GM23338 (cell line): ENCODE measurements at regions not wholly inside any gene's neighbourhood (a gene's known extent, or its start where the extent isn't known, plus 50 kb on each side); places are given as distances from the start of the nearest gene placed in this dataset.

Source experiments
- ATAC-seq: fragments of 200-7000 bp; cut with Tn5 transposase; 3 replicates; pipeline ENCODE4 v1.9.1; 2020
- DNase-seq: peaks from one replicate; pipeline ENCODE4 v3.0.0-alpha.2; 2015; ENCODE audit warnings: low spot score
- H2AFZ ChIP-seq: fragments of 200-600 bp; sonication (generic); 2 replicates; pipeline ENCODE4 v1.8.0; 2016; ENCODE audit warnings: antibody characterized with exemption, mild to moderate bottlenecking, moderate library complexity
- H3F3A ChIP-seq: fragments of 200-600 bp; sonication (generic); replicated peaks from 2 replicates; pipeline ENCODE4 v1.8.0; 2017; ENCODE audit warnings: antibody characterized with exemption, mixed run types, low read depth
- H3K27ac ChIP-seq: fragments of 200-600 bp; sonication (generic); 2 replicates; pipeline ENCODE4 v1.6.1; 2016; ENCODE audit warnings: low read depth
- H3K27me3 ChIP-seq: fragments of 200-600 bp; sonication (generic); 2 replicates; pipeline ENCODE4 v1.8.0; 2016; ENCODE audit warnings: mild to moderate bottlenecking, mixed run types, moderate library complexity; ENCODE audit not compliant: insufficient read depth
- H3K36me3 ChIP-seq: fragments of 200-600 bp; sonication (generic); 2 replicates; pipeline ENCODE4 v1.8.0; 2016; ENCODE audit warnings: mild to moderate bottlenecking; ENCODE audit not compliant: insufficient read depth
- H3K4me1 ChIP-seq: fragments of 200-600 bp; sonication (generic); 2 replicates; pipeline ENCODE4 v1.8.0; 2016; ENCODE audit warnings: mild to moderate bottlenecking, moderate library complexity; ENCODE audit not compliant: insufficient read depth
- H3K4me2 ChIP-seq: fragments of 200-600 bp; sonication (generic); 2 replicates; pipeline ENCODE4 v1.7.1; 2017; ENCODE audit warnings: mixed run types
- H3K4me3 ChIP-seq: fragments of 200-600 bp; sonication (generic); 2 replicates; pipeline ENCODE4 v1.6.1; 2016; ENCODE audit warnings: mixed run types
- H3K79me2 ChIP-seq: fragments of 200-600 bp; sonication (generic); replicated peaks from 2 replicates; pipeline ENCODE4 v1.8.0; 2017; ENCODE audit warnings: mild to moderate bottlenecking; ENCODE audit not compliant: insufficient read depth
- H3K9me2 ChIP-seq: fragments of 200-600 bp; sonication (generic); 2 replicates; pipeline ENCODE4 v1.8.0; 2017; ENCODE audit not compliant: insufficient read depth
- H4K20me1 ChIP-seq: fragments of 200-600 bp; sonication (generic); replicated peaks from 2 replicates; pipeline ENCODE4 v1.8.0; 2017; ENCODE audit warnings: mild to moderate bottlenecking; ENCODE audit not compliant: insufficient read depth
- H3K27ac Mint-ChIP-seq: 2 replicates; pipeline ENCODE4 v1.8.0; 2020; ENCODE audit warnings: inconsistent platforms, mild to moderate bottlenecking, moderate library complexity, mixed read lengths
- H3K27me3 Mint-ChIP-seq: 3 replicates; pipeline ENCODE4 v1.8.0; 2022; ENCODE audit warnings: low read depth, mild to moderate bottlenecking, moderate library complexity, mixed read lengths, inconsistent platforms; ENCODE audit not compliant: insufficient read depth, poor library complexity
- H3K36me3 Mint-ChIP-seq: 3 replicates; pipeline ENCODE4 v1.8.0; 2021; ENCODE audit warnings: low read depth, mild to moderate bottlenecking, inconsistent platforms, moderate library complexity, mixed read lengths
- H3K4me1 Mint-ChIP-seq: 3 replicates; pipeline ENCODE4 v1.8.0; 2020; ENCODE audit warnings: mild to moderate bottlenecking, inconsistent platforms, mixed read lengths
- H3K4me3 Mint-ChIP-seq: 3 replicates; pipeline ENCODE4 v1.8.0; 2021; ENCODE audit warnings: moderate library complexity, mild to moderate bottlenecking, inconsistent platforms, mixed read lengths
- H3K9me3 Mint-ChIP-seq: 3 replicates; pipeline ENCODE4 v1.8.0; 2020; ENCODE audit warnings: moderate library complexity, mild to moderate bottlenecking, inconsistent platforms, mixed read lengths
- CREB1 ChIP-seq: fragments of 250-450 bp; sonication (Bioruptor Pico); IDR thresholded peaks from 2 replicates; pipeline ENCODE4 v1.5.0; 2020; ENCODE audit warnings: low read depth, mild to moderate bottlenecking, moderate library complexity
- ETS1 ChIP-seq: IDR thresholded peaks from 2 replicates; pipeline ENCODE4 v1.6.1; 2016; ENCODE audit warnings: antibody characterized with exemption
- EZH2 ChIP-seq: fragments of 200-600 bp; sonication (generic); IDR thresholded peaks from one replicate; pipeline ENCODE4 v1.8.0; 2017; ENCODE audit warnings: antibody characterized with exemption, mild to moderate bottlenecking, low read depth; ENCODE audit not compliant: unreplicated experiment
- EZH2phosphoT487 ChIP-seq: fragments of 200-600 bp; sonication (generic); IDR thresholded peaks from one replicate; pipeline ENCODE4 v1.8.1; 2018; ENCODE audit warnings: antibody characterized with exemption; ENCODE audit not compliant: unreplicated experiment
- JUNB ChIP-seq: IDR thresholded peaks from one replicate; pipeline ENCODE4 v1.6.1; 2016; ENCODE audit warnings: antibody characterized with exemption; ENCODE audit not compliant: unreplicated experiment
- NANOG ChIP-seq: IDR thresholded peaks from 2 replicates; pipeline ENCODE4 v1.6.1; 2016; ENCODE audit warnings: antibody characterized with exemption, borderline replicate concordance
- POLR2AphosphoS5 ChIP-seq: IDR thresholded peaks from 2 replicates; pipeline ENCODE4 v1.6.1; 2016; ENCODE audit warnings: antibody characterized with exemption, low read depth
- REST ChIP-seq: IDR thresholded peaks from one replicate; pipeline ENCODE4 v1.6.1; 2018; ENCODE audit warnings: antibody characterized with exemption; ENCODE audit not compliant: unreplicated experiment
- STAT1 ChIP-seq: IDR thresholded peaks from one replicate; pipeline ENCODE4 v1.6.1; 2016; ENCODE audit warnings: antibody characterized with exemption; ENCODE audit not compliant: unreplicated experiment
- ZNF114 ChIP-seq: fragments of 250-450 bp; sonication (Bioruptor Pico); IDR thresholded peaks from 2 replicates; pipeline ENCODE4 v1.5.0; 2020; ENCODE audit warnings: mild to moderate bottlenecking, moderate library complexity
- ZNF331 ChIP-seq: fragments of 250-450 bp; sonication (Bioruptor Pico); IDR thresholded peaks from 2 replicates; pipeline ENCODE4 v1.5.0; 2020; ENCODE audit warnings: low read depth, mild to moderate bottlenecking, moderate library complexity
- TF ChIP-seq, protein P1 (sequence below), 2 experiments: fragments of 200-600 bp in 1 of 2; sonication (generic) in 1 of 2; conservative IDR thresholded peaks; 2 replicates each; pipeline versions ENCODE4 v1.5.1 to v1.6.1; 2016 to 2017; ENCODE audit warnings: antibody characterized with exemption in 2 of 2, low read depth in 2 of 2, mild to moderate bottlenecking in 2 of 2, moderate library complexity in 1 of 2
- TF ChIP-seq, protein P2 (sequence below): fragments of 250-450 bp; sonication (Bioruptor Pico); IDR thresholded peaks from 2 replicates; pipeline ENCODE4 v1.5.0; 2020; ENCODE audit warnings: mild to moderate bottlenecking, moderate library complexity

GRCh38 chr6:25014791-25015560 lies 79.2 kb upstream of the RIPOR2 start:
- no peaks in the 10 kb centered on the region for H3K36me3 ChIP-seq
- Mint-ChIP-seq H3K9me3 (no peaks in the 10 kb centered on the region), H3K36me3 (no peaks in the 10 kb centered on the region), H3K27ac (no peak overlapping the region), H3K4me3 (no peak overlapping the region), H3K27me3 (no peaks in the 10 kb centered on the region), H3K4me1 (peaks cover 26% of the 10 kb centered on the region)
- H3K9me2 ChIP-seq, result no peaks in the 10 kb centered on the region
- DNase-seq, result peak; percentile 32
- no peaks in the 10 kb centered on the region for H3K79me2 ChIP-seq
- ATAC-seq, result no peak
- 0 out of 2 replicates have a peak overlapping the region, but pooled peaks have one; percentile 26 for H2AFZ ChIP-seq
- TF ChIP-seq STAT1 (no peak), EZH2phosphoT487 (no peak), POLR2AphosphoS5 (no peak), NANOG (no peak), CREB1 (CRISPR knock-in tag) (no peak), JUNB (no peak), REST (no peak), EZH2 (no peak), ZNF114 (CRISPR knock-in tag) (no peak), ETS1 (no peak), ZNF331 (CRISPR knock-in tag) (no peak)
- TF ChIP-seq, protein P1, sequence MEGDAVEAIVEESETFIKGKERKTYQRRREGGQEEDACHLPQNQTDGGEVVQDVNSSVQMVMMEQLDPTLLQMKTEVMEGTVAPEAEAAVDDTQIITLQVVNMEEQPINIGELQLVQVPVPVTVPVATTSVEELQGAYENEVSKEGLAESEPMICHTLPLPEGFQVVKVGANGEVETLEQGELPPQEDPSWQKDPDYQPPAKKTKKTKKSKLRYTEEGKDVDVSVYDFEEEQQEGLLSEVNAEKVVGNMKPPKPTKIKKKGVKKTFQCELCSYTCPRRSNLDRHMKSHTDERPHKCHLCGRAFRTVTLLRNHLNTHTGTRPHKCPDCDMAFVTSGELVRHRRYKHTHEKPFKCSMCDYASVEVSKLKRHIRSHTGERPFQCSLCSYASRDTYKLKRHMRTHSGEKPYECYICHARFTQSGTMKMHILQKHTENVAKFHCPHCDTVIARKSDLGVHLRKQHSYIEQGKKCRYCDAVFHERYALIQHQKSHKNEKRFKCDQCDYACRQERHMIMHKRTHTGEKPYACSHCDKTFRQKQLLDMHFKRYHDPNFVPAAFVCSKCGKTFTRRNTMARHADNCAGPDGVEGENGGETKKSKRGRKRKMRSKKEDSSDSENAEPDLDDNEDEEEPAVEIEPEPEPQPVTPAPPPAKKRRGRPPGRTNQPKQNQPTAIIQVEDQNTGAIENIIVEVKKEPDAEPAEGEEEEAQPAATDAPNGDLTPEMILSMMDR (conservative IDR thresholded peaks at IDR 0.05; ENCODE audit: low read depth in 2 of 2), result no peak
- TF ChIP-seq, protein P2, sequence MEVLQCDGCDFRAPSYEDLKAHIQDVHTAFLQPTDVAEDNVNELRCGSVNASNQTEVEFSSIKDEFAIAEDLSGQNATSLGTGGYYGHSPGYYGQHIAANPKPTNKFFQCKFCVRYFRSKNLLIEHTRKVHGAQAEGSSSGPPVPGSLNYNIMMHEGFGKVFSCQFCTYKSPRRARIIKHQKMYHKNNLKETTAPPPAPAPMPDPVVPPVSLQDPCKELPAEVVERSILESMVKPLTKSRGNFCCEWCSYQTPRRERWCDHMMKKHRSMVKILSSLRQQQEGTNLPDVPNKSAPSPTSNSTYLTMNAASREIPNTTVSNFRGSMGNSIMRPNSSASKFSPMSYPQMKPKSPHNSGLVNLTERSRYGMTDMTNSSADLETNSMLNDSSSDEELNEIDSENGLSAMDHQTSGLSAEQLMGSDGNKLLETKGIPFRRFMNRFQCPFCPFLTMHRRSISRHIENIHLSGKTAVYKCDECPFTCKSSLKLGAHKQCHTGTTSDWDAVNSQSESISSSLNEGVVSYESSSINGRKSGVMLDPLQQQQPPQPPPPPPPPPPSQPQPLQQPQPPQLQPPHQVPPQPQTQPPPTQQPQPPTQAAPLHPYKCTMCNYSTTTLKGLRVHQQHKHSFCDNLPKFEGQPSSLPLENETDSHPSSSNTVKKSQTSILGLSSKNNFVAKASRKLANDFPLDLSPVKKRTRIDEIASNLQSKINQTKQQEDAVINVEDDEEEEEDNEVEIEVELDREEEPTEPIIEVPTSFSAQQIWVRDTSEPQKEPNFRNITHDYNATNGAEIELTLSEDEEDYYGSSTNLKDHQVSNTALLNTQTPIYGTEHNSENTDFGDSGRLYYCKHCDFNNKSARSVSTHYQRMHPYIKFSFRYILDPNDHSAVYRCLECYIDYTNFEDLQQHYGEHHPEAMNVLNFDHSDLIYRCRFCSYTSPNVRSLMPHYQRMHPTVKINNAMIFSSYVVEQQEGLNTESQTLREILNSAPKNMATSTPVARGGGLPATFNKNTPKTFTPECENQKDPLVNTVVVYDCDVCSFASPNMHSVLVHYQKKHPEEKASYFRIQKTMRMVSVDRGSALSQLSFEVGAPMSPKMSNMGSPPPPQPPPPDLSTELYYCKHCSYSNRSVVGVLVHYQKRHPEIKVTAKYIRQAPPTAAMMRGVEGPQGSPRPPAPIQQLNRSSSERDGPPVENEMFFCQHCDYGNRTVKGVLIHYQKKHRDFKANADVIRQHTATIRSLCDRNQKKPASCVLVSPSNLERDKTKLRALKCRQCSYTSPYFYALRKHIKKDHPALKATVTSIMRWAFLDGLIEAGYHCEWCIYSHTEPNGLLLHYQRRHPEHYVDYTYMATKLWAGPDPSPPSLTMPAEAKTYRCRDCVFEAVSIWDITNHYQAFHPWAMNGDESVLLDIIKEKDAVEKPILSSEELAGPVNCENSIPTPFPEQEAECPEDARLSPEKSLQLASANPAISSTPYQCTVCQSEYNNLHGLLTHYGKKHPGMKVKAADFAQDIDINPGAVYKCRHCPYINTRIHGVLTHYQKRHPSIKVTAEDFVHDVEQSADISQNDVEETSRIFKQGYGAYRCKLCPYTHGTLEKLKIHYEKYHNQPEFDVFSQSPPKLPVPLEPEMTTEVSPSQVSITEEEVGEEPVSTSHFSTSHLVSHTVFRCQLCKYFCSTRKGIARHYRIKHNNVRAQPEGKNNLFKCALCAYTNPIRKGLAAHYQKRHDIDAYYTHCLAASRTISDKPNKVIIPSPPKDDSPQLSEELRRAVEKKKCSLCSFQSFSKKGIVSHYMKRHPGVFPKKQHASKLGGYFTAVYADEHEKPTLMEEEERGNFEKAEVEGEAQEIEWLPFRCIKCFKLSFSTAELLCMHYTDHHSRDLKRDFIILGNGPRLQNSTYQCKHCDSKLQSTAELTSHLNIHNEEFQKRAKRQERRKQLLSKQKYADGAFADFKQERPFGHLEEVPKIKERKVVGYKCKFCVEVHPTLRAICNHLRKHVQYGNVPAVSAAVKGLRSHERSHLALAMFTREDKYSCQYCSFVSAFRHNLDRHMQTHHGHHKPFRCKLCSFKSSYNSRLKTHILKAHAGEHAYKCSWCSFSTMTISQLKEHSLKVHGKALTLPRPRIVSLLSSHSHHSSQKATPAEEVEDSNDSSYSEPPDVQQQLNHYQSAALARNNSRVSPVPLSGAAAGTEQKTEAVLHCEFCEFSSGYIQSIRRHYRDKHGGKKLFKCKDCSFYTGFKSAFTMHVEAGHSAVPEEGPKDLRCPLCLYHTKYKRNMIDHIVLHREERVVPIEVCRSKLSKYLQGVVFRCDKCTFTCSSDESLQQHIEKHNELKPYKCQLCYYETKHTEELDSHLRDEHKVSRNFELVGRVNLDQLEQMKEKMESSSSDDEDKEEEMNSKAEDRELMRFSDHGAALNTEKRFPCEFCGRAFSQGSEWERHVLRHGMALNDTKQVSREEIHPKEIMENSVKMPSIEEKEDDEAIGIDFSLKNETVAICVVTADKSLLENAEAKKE (CRISPR knock-in tag), result no peak
- H3K4me2 ChIP-seq, result no peak overlapping the region
- H3F3A ChIP-seq, result no peaks in the 10 kb centered on the region; the same call in 1 of the 2 replicates
- H4K20me1 ChIP-seq, result no peaks in the 10 kb centered on the region
- H3K27ac ChIP-seq, result no peak overlapping the region; the same call in 1 of the 2 replicates
- peaks cover 12% of the 10 kb centered on the region for H3K4me1 ChIP-seq
- H3K27me3 ChIP-seq, result no peaks in the 10 kb centered on the region
- H3K4me3 ChIP-seq, result no peak overlapping the region
